Neuronal stem cell (in vitro differentiated cells): ENCODE measurements at regions not wholly inside any gene's neighbourhood (a gene's known extent, or its start where the extent isn't known, plus 50 kb on each side); places are given as distances from the start of the nearest gene placed in this dataset.

Experiments
- DNase-seq: peaks from one replicate; pipeline ENCODE4 v3.0.0-alpha.2; 2013; ENCODE audit warnings: low spot score
- H2AFZ ChIP-seq: one replicate; pipeline ENCODE4 v1.6.1; 2013; ENCODE audit warnings: mild to moderate bottlenecking, low read length, inconsistent platforms
- H2AK5ac ChIP-seq: 2 replicates; pipeline ENCODE4 v1.6.1; 2013; ENCODE audit warnings: low read depth, mild to moderate bottlenecking, inconsistent platforms, low read length, moderate library complexity, mixed read lengths
- H2BK120ac ChIP-seq: 2 replicates; pipeline ENCODE4 v1.6.1; 2013; ENCODE audit warnings: low read depth, mild to moderate bottlenecking, inconsistent platforms, low read length, moderate library complexity, mixed read lengths
- H2BK12ac ChIP-seq: one replicate; pipeline ENCODE4 v1.6.1; 2013; ENCODE audit warnings: low read length, inconsistent platforms
- H2BK15ac ChIP-seq: 2 replicates; pipeline ENCODE4 v1.6.1; 2013; ENCODE audit warnings: mild to moderate bottlenecking, low read length, inconsistent platforms, mixed read lengths
- H2BK5ac ChIP-seq: one replicate; pipeline ENCODE4 v1.6.1; 2013; ENCODE audit warnings: inconsistent platforms, mild to moderate bottlenecking, low read length, moderate library complexity
- H3K14ac ChIP-seq: one replicate; pipeline ENCODE4 v1.6.1; 2013; ENCODE audit warnings: low read length, inconsistent platforms
- H3K18ac ChIP-seq: 2 replicates; pipeline ENCODE4 v1.6.1; 2013; ENCODE audit warnings: low read length, inconsistent platforms
- H3K23ac ChIP-seq: 2 replicates; pipeline ENCODE4 v1.6.1; 2013; ENCODE audit warnings: low read depth, mild to moderate bottlenecking, mixed read lengths, low read length, inconsistent platforms; ENCODE audit not compliant: poor library complexity
- H3K27ac ChIP-seq: replicated peaks from 3 replicates; pipeline ENCODE4 v1.5.1; 2013; ENCODE audit warnings: low read length, inconsistent platforms
- H3K27me3 ChIP-seq, 3 experiments: 2 replicates each; pipeline ENCODE4 v1.6.1; 2013; ENCODE audit warnings: low read length in 3 of 3, mild to moderate bottlenecking in 2 of 3, inconsistent platforms in 1 of 3, low read depth in 1 of 3, mixed read lengths in 1 of 3, moderate library complexity in 1 of 3; ENCODE audit not compliant: control insufficient read depth in 3 of 3, insufficient read depth in 3 of 3
- H3K36me3 ChIP-seq, 2 donors: replicated peaks in 1 of 2; 2 replicates each; pipeline ENCODE4 v1.6.1; 2013; ENCODE audit warnings: low read length in 2 of 2; ENCODE audit not compliant: control insufficient read depth in 2 of 2, insufficient read depth in 2 of 2
- H3K4ac ChIP-seq: 2 replicates; pipeline ENCODE4 v1.6.1; 2013; ENCODE audit warnings: inconsistent platforms, mild to moderate bottlenecking, low read length, moderate library complexity
- H3K4me1 ChIP-seq, 2 donors: 1 replicate in 1 of 2; 2 replicates in 1 of 2; pipeline ENCODE4 v1.6.1; 2013; ENCODE audit warnings: low read length in 2 of 2, low read depth in 1 of 2; ENCODE audit not compliant: control insufficient read depth in 2 of 2, insufficient read depth in 1 of 2
- H3K4me2 ChIP-seq: one replicate; pipeline ENCODE4 v1.6.1; 2013; ENCODE audit warnings: mild to moderate bottlenecking, low read length, inconsistent platforms; ENCODE audit not compliant: insufficient read depth, poor library complexity, severe bottlenecking
- H3K4me3 ChIP-seq, 2 donors: 2 replicates each; pipeline ENCODE4 v1.5.1; 2013; ENCODE audit warnings: low read length in 2 of 2, mild to moderate bottlenecking in 2 of 2, inconsistent platforms in 1 of 2, moderate library complexity in 1 of 2
- H3K79me1 ChIP-seq: one replicate; pipeline ENCODE4 v1.6.1; 2013; ENCODE audit warnings: low read depth, mild to moderate bottlenecking, inconsistent platforms, low read length, moderate library complexity
- H3K9ac ChIP-seq: one replicate; pipeline ENCODE4 v1.6.1; 2013; ENCODE audit warnings: mild to moderate bottlenecking, low read depth, low read length, inconsistent platforms; ENCODE audit not compliant: poor library complexity
- H3K9me3 ChIP-seq, 2 donors: replicated peaks in 1 of 2; 2 replicates each; pipeline versions ENCODE3 to v1.6.1; 2013; ENCODE audit warnings: low read length in 2 of 2, mild to moderate bottlenecking in 2 of 2, inconsistent platforms in 1 of 2, low read depth in 1 of 2, mixed read lengths in 1 of 2, moderate library complexity in 1 of 2; ENCODE audit not compliant: control insufficient read depth in 2 of 2, insufficient read depth in 1 of 2
- H4K8ac ChIP-seq: one replicate; pipeline ENCODE4 v1.6.1; 2013; ENCODE audit warnings: low read depth, mild to moderate bottlenecking, inconsistent platforms, low read length, moderate library complexity
- H4K91ac ChIP-seq: one replicate; pipeline ENCODE4 v1.6.1; 2013; ENCODE audit warnings: low read length, low read depth, mild to moderate bottlenecking, inconsistent platforms; ENCODE audit not compliant: poor library complexity
- WGBS, 2 donors: extraction: QIAGEN DNeasy Blood & Tissue Kit; methylation state at CpG; one replicate each; pipeline ENCODE4 v1.1.7; 2013; ENCODE audit warnings: missing lambda C conversion rate in 2 of 2, mixed read lengths in 1 of 2; ENCODE audit not compliant: insufficient read length in 2 of 2, insufficient replicate concordance in 1 of 2; ENCODE audit errors: extremely low coverage in 2 of 2; 5-methylcytosine and 5-hydroxymethylcytosine counted together

GRCh38 chr5:44887722-44888121, 79.0 kb downstream of the MRPS30 start:
- no peak for DNase-seq
- Histone ChIP-seq H4K8ac (no peak overlapping the region), H2BK15ac (no peak overlapping the region), H3K23ac (no peak overlapping the region), H2BK12ac (no peak overlapping the region), H2BK120ac (no peak overlapping the region), H3K36me3 (no peaks in the 10 kb centered on the region), H3K79me1 (peaks cover 2% of the 10 kb centered on the region), H2AK5ac (no peak overlapping the region), H3K27me3 (no peaks in the 10 kb centered on the region), H3K4me1 (peaks cover 0 to 3% of the 10 kb centered on the region in 2 donors), H3K27ac (no peak overlapping the region), H3K4me3 (no peak overlapping the region), H2AFZ (no peak overlapping the region), H3K4ac (no peak overlapping the region), H3K9ac (no peak overlapping the region), H3K9me3 (no peaks in the 10 kb centered on the region), H4K91ac (no peak overlapping the region), H2BK5ac (no peak overlapping the region), H3K14ac (no peak overlapping the region), H3K4me2 (no peak overlapping the region), H3K18ac (no peak overlapping the region)
- no CpG with 5 or more reads among the region's 1 CpG for WGBS, 2 donors

DNA sequence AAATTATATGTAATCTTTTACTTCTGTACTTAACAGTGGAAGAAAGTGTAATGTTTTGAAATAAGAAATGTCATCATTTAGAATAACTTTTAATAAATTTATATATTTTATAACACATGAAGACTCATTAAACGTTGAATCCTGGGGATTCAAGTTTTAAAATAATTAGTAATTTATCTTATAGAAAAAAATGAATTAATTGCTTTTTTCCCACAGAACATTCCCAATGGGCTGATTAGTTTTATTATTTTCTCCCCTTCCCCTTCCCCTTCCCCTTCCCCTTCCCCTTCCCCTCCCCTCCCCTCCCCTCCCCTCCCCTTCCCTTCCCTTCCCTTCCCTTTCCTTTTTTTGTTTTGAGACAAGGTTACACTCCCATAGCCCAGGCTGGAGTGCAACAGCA, 79.7 kb downstream of the MRPS30 start:
- no peak overlapping the region for H3K4me3 ChIP-seq
- no peak overlapping the region for H2AFZ ChIP-seq
- H3K36me3 ChIP-seq = no peaks in the 10 kb centered on the region
- no peaks in the 10 kb centered on the region for H3K9me3 ChIP-seq
- no peak overlapping the region for H4K91ac ChIP-seq
- H3K4me1 ChIP-seq = peaks cover 0 to 3% of the 10 kb centered on the region in 2 donors
- H2BK12ac ChIP-seq = no peak overlapping the region
- WGBS, 2 donors = no CpG with 5 or more reads among the region's 1 CpG
- no peak overlapping the region for H2BK5ac ChIP-seq
- H3K79me1 ChIP-seq = peaks cover 2% of the 10 kb centered on the region
- H2AK5ac ChIP-seq = no peak overlapping the region
- H2BK120ac ChIP-seq = no peak overlapping the region
- H3K18ac ChIP-seq = no peak overlapping the region
- no peak for DNase-seq
- no peak overlapping the region for H3K27ac ChIP-seq
- no peak overlapping the region for H3K4me2 ChIP-seq
- H3K4ac ChIP-seq = no peak overlapping the region
- H3K14ac ChIP-seq = no peak overlapping the region
- H3K27me3 ChIP-seq = no peaks in the 10 kb centered on the region
- H3K9ac ChIP-seq = no peak overlapping the region
- no peak overlapping the region for H3K23ac ChIP-seq
- no peak overlapping the region for H2BK15ac ChIP-seq
- no peak overlapping the region for H4K8ac ChIP-seq

DNA sequence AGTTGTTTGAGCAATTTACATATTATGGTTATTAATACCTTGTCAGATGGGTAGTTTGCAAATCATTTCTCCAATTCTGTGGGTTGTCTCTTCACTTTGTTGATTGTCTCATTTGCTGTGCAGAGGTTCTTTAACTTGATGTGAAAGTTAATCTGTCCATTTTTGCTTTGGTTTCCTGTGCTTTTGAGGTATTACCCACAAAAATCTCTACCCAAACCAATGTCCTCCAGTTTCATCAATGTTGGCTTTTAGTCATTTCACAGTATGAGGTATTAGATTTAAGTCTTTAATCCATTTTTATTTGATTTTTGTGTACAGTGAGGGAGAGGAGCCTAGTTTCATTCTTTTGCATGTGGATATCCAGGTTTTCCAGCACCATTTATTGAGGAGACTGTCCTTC, 82.4 kb downstream of the MRPS30 start:
- H3K9me3 ChIP-seq = no peaks in the 10 kb centered on the region
- no peak overlapping the region for H3K27ac ChIP-seq
- H3K14ac ChIP-seq = no peak overlapping the region
- H3K79me1 ChIP-seq = no peaks in the 10 kb centered on the region
- H2BK120ac ChIP-seq = no peak overlapping the region
- H3K4me2 ChIP-seq = no peak overlapping the region
- no peaks in the 10 kb centered on the region for H3K27me3 ChIP-seq
- no peak overlapping the region for H2BK12ac ChIP-seq
- no peak overlapping the region for H3K18ac ChIP-seq
- H2AK5ac ChIP-seq = no peak overlapping the region
- peaks cover 0 to under 1% of the 10 kb centered on the region in 2 donors for H3K4me1 ChIP-seq
- no peak overlapping the region for H4K91ac ChIP-seq
- H3K23ac ChIP-seq = no peak overlapping the region
- H2BK5ac ChIP-seq = no peak overlapping the region
- H3K4me3 ChIP-seq = no peak overlapping the region
- H2BK15ac ChIP-seq = no peak overlapping the region
- DNase-seq = no peak
- no peak overlapping the region for H3K9ac ChIP-seq
- no peak overlapping the region for H2AFZ ChIP-seq
- no peaks in the 10 kb centered on the region for H3K36me3 ChIP-seq
- no peak overlapping the region for H3K4ac ChIP-seq
- no peak overlapping the region for H4K8ac ChIP-seq

GRCh38 chr5:44900273-44900954, 91.7 kb downstream of the MRPS30 start:
- Histone ChIP-seq H3K79me1 (no peaks in the 10 kb centered on the region), H3K9ac (no peak overlapping the region), H3K4me2 (no peak overlapping the region), H3K9me3 (no peaks in the 10 kb centered on the region), H2BK5ac (no peak overlapping the region), H3K4me1 (no peaks in the 10 kb centered on the region), H3K4ac (no peak overlapping the region), H3K18ac (no peak overlapping the region), H2AFZ (no peak overlapping the region), H4K8ac (no peak overlapping the region), H2BK12ac (no peak overlapping the region), H3K4me3 (no peak overlapping the region), H2BK15ac (no peak overlapping the region), H3K14ac (no peak overlapping the region), H3K27me3 (no peaks in the 10 kb centered on the region), H3K27ac (no peak overlapping the region), H4K91ac (no peak overlapping the region), H2AK5ac (no peak overlapping the region), H3K23ac (no peak overlapping the region), H3K36me3 (no peaks in the 10 kb centered on the region), H2BK120ac (no peak overlapping the region)
- DNase-seq = no peak
